ENCODE measurements at regions not wholly inside any gene's neighbourhood (a gene's known extent, or its start where the extent isn't known, plus 50 kb on each side); places are given as distances from the start of the nearest gene placed in this dataset.
A peak's percentile ranks its signal among the peaks of the same experiment; 100 is the strongest.

DNA sequence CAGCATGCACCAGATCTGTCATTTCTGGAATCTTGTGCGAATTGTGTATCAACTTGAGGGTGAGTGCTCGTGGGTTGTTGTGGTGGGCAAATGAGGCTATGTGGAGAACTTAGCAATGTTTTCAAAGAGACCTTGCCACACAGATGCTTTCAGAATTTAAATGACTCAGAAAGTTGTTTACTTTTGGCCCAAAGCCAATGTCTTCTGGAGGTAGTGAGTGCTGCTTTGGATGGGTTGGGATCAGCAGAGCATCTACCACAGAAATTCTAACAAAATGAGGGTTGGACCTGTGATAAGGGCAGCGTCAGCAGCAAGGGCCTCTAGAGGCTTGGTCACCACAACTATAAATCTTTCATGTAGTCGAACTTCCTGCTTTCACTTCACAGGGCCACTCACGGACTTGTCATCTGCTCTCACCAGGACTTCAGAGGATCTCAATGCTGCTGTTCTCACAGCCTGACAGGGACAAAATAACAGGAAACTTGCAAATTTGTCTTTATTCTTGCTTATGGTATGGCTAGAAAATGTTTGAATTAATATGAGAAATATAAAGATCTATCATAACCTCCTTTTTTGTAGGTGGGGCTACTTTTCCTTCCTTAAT is 111.4 kb downstream of the DACT1 start:
- no peak for DNase-seq
- ATAC-seq = peak in 1 of 2 donors; percentile 43
- intact Hi-C loops (cut with DNase I) = no loop called here

GRCh38 chr14:58750321-58751269 is 112.8 kb downstream of the DACT1 start:
- intact Hi-C loops (cut with DNase I) = loop anchor here in 1 of 2 donors (10.0 kb wide), 1 partner anchor 86 kb away; no protein-coding TSS in a partner anchor
- DNase-seq (no peak), ATAC-seq (no peak)

GRCh38 chr14:58751788-58752187 is 114.0 kb downstream of the DACT1 start:
- intact Hi-C loops (cut with DNase I) = loop anchor here in 1 of 2 donors (10.0 kb wide), 1 partner anchor 87 kb away; no protein-coding TSS in a partner anchor
- ATAC-seq (no peak), DNase-seq (no peak)

- no peak for DNase-seq
Observed at GRCh38 chr14:58752289-58752688, 114.5 kb downstream of the DACT1 start.

GRCh38 chr14:58752771-58753201 is 115.0 kb downstream of the DACT1 start:
- peak; percentile 86 for DNase-seq
- intact Hi-C loops (cut with DNase I) = loop anchor here in 1 of 2 donors (10.0 kb wide), 1 partner anchor 88 kb away; no protein-coding TSS in a partner anchor
- peak; percentile 76 to 77 for ATAC-seq

More at GRCh38 chr14:58752289-58752688, 114.5 kb downstream of the DACT1 start:
- ATAC-seq = no peak
- intact Hi-C loops (cut with DNase I) = loop anchor here in 1 of 2 donors (10.0 kb wide), 1 partner anchor 87 kb away; no protein-coding TSS in a partner anchor

DNA sequence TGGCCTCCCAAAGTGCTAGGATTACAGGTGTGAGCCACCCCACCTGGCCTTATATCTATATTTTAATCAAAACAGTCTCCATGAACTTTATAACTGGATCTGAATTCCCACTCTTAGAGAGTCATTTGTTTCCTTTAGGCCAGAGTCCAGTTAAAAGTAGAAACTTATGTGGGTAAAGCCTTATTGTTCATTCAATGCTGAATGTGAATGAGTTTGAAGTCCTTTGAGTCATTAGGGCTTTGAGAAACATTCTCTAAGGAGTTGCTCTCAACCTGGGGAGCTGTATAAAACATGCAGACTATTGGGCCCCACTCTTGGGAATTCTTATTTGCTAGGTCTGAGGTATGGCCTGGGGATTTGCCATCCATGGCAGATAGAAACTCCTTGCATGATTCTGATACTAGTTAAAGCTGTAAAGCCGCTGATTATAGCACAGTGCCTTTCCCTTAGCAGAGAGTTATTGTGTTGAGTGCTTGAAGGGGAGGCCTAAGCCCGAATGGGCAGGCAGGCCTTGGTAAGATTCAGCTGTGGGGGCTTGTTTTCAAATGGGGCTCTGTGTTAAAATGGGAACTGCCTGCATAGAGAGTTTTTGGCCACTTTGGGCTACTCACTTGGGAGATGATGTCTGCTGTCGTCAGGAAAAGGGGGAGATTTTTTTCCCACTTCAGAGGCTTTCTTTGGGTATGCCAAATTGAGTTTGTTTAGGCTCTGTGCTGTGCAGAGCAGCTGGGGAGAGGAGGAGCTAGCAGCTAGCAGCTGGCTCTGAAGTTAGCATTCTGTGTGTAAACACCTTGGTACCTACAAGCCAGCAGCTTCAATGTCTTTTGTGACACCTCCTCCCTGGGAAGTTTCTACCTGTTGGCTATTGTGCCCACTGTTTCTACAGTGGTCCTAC is 117.5 kb downstream of the DACT1 start:
- ATAC-seq = peak; percentile 41 to 54
- no peak for DNase-seq
- intact Hi-C loops (cut with DNase I) = loop anchor here in 1 of 2 donors (10.0 kb wide), 1 partner anchor 90 kb away; no protein-coding TSS in a partner anchor

DNA sequence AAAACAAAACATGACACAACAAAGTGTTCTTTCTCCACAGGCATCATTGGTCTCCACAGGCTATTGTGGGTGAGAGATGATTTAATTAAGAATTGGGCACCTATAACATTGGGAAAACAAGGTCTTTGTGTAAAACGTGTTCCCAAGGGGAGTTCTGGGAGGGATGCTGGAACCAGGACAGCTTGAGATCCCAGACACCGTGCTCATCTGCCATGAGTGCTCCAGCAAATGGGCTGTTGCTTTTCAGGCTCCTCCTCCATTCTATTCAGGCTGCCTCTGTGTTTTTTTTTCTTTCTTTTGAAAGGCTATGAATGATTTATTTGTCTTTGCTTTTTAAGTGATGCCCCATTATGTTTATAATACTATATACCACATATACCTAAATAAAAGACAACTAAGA is 122.4 kb downstream of the DACT1 start:
- intact Hi-C loops (cut with DNase I) = no loop called here
- DNase-seq (no peak), ATAC-seq (no peak)

DNA sequence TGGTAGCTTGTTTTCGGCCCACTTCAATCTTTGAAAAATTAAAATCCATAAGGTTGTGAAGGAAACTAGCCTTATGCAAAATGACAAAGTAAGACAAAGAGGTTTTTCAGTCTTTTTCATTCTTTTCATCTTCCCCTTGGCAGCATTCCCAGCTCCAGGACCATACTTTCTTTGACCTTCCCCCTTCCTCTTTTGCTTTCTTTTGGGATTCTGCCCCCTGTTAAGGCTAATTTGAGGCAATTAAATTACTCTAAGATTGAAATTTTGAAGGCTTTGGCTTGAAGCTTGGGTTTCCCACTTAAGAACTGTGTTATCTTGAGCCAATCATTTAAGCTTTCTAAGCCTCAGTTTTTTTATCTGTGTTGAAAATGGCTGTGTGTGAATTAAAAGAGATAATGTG is 124.9 kb downstream of the DACT1 start:
- DNase-seq = no peak
- ATAC-seq = no peak
- intact Hi-C loops (cut with DNase I) = no loop called here

DNA sequence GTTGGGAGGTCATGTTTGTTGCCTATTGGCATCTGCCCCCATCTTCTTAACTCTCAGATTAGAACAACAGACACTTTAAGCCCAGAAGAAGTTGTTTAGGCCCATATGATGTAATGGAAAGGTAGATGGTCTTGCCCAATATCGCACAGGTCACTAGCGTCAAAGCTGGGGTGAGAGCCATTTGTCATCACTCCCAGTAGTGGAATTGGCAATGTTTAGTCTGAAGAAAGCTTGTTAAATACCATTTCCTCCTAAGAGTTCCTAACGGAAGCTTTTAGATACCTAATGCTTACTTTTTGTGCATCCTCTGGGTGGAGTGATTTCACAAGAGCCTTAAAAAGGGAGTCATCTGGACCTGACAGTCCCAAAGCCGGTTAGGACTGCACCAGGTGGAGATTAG is 125.4 kb downstream of the DACT1 start:
- DNase-seq (no peak), ATAC-seq (no peak)
- intact Hi-C loops (cut with DNase I) = no loop called here

- ATAC-seq = peak; percentile 15 to 83
- DNase-seq = no peak
- intact Hi-C loops (cut with DNase I) = no loop called here
Observed at GRCh38 chr14:58765418-58765831, 127.7 kb downstream of the DACT1 start.

DNA sequence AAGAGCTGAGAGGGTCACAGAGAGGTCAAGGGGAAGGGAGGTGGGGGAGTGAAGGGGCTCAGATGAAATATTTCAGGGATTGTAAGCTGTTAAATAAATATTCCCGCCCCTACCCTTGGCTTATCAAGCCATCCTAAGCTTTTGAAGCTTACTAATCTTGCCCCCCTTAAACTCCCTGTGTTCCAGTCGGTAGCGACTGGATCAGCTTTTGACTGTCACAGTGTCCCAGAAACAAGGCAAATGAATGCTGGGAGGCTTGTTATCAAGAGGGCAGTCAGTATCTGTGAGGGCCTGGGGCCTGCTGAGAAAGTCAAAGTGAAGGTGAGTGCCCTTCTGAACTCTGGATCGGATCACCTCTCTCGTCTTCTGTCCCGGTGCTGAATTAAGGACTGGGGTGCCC is 128.1 kb downstream of the DACT1 start:
- DNase-seq = no peak
- intact Hi-C loops (cut with DNase I) = no loop called here
- ATAC-seq = peak in 1 of 2 donors; percentile 36

DNA sequence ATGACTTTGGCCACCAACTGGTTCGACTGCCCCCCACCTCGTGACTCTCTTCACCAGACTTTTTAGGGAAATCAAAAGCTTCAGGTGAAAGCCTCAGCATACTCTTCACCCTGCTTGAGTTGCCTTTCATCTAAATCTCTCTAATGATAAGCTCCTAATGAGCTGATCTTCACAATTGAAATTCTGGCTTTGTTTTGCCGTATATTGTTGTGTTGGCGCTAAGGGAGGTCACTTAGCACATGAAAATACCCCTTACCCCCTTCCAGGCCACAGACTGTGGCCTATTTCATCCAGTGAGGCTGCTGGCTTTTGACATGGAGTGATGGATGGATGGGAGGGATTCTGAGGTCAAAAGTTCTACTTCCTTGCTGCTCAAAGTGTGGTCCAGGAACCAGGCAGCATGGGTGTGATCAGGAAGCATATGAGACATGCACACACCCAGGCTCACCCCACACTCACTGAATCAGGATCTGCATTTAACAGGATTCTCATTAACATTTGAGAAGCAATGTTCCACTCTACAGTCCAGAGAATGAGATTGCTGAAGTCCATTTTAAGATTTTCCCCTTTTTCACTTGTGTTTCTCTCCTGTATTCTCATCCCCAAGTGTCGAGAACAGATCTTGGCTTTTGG is 131.4 kb downstream of the DACT1 start:
- no peak for DNase-seq
- intact Hi-C loops (cut with DNase I) = no loop called here
- no peak for ATAC-seq

- ATAC-seq (no peak), DNase-seq (no peak)
- intact Hi-C loops (cut with DNase I) = no loop called here
Observed at GRCh38 chr14:58769771-58770170, 132.0 kb downstream of the DACT1 start.

DNA sequence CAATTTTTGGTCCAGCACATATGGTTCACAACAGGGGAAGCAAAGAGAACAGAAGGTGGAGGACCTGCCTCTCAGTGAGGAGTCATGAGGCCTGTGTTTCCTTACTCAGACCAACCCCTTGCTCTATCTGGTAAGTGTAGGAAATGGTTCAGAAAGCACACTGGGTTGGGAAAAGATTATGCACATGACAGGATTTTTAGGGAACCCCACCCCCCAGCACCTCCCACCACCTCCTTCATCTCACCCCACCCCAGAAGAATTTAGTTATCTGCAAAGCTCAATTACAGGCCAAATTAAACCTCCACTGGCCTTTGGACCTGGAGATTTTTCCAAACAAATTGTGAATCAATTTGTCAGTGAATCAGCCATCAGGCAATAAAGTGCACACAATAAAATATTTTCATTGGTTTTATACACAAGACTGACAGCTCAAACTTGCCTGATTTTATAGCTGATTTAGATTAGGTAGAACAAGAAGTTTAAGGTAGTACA is 132.8 kb downstream of the DACT1 start:
- DNase-seq = no peak
- intact Hi-C loops (cut with DNase I) = no loop called here
- no peak for ATAC-seq

- intact Hi-C loops (cut with DNase I) = no loop called here
- DNase-seq (no peak), ATAC-seq (no peak)
Observed at GRCh38 chr14:58771016-58771415, 133.3 kb downstream of the DACT1 start.

DNA sequence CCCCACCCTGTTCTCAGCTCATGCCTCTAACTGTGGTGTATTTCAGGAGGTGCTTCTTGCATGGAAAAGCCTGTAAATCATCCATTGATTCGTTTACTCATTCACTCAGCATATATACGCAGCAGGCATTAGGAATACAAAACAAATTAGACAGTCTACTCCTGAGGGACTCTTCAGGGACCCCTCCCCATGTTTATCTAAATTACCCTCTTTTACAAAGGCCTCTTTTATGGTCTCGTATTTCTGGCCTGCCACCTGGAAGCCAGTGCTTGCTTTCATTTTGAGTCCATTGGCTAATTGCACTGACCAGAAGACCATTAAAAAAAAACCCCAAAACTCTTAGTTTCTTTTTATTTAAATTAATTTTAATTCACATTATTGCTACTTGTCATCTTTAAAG is 134.4 kb downstream of the DACT1 start:
- ATAC-seq (no peak), DNase-seq (no peak)
- intact Hi-C loops (cut with DNase I) = no loop called here

DNA sequence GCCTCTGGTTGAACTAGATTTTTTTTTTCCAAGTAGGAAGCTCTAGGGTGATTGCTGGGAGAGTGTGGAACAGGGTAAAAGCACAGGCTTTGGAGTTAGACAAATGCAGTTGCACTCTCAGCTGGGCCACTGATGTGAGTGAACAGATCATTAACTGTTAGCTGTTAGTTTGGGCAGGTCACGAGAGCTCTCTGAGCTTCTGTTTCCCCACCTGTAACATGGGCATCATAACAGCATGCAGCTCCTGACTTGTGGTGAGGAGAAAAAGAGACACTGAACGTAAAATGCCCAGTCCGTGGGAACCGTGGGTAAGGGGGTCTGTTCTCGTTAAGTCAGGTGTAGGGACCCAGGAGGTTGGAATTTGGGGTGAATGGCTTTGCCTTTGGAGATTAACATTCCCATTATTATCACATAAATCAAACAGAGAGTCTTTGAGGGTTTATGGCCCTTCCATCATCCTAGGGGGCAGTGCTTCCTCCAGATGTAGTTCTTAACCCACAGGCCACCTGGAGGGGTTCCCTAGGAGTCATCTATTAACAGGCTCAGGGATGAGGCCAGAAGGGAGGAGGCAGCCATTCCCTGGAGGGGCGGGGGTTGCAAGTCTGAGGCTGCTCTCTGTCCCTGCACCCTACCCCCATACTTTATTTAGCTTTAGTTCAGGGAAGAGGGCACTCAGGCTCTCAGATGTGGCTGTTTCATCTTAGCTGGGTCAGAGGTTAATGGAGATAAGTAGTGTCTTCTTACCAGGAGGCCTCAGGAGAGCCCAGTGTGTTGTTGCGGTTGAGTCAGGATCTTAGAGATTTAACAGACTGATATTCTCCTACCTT is 135.2 kb downstream of the DACT1 start:
- ATAC-seq (no peak), DNase-seq (no peak)
- intact Hi-C loops (cut with DNase I) = no loop called here

GRCh38 chr14:58774531-58774930 is 136.8 kb downstream of the DACT1 start:
- intact Hi-C loops (cut with DNase I) = no loop called here
- no peak for DNase-seq
- ATAC-seq = no peak

Measured in left cardiac atrium (tissue), 4 donors.